HEK293 (cell line): ENCODE measurements at regions not wholly inside any gene's neighbourhood (a gene's known extent, or its start where the extent isn't known, plus 50 kb on each side); places are given as distances from the start of the nearest gene placed in this dataset.
A peak's percentile ranks its signal among the peaks of the same experiment; 100 is the strongest.

Source experiments
- GLIS2 ChIP-seq: fragments of 450-650 bp; formaldehyde crosslinking; IDR thresholded peaks from 2 replicates; pipeline ENCODE4 v1.5.1; 2016; ENCODE audit warnings: missing biosample characterization, missing genetic modification characterization
- INSM2 ChIP-seq: fragments of 450-650 bp; formaldehyde crosslinking; IDR thresholded peaks from 2 replicates; pipeline ENCODE4 v1.5.1; 2016; ENCODE audit warnings: missing biosample characterization, missing genetic modification characterization
- OVOL3 ChIP-seq: fragments of 450-650 bp; formaldehyde crosslinking; IDR thresholded peaks from 2 replicates; pipeline ENCODE4 v1.5.1; 2016; ENCODE audit warnings: missing biosample characterization, missing genetic modification characterization
- PRDM1 ChIP-seq: fragments of 450-650 bp; formaldehyde crosslinking; IDR thresholded peaks from 2 replicates; pipeline ENCODE4; 2016; ENCODE audit warnings: missing biosample characterization, missing genetic modification characterization
- PRDM2 ChIP-seq: fragments of 450-650 bp; formaldehyde crosslinking; IDR thresholded peaks from 2 replicates; pipeline ENCODE4 v1.5.1; 2016; ENCODE audit warnings: missing biosample characterization, missing genetic modification characterization, borderline replicate concordance
- SCRT1 ChIP-seq: fragments of 450-650 bp; formaldehyde crosslinking; IDR thresholded peaks from 2 replicates; pipeline ENCODE4 v1.5.1; 2016; ENCODE audit warnings: missing biosample characterization, missing genetic modification characterization, borderline replicate concordance
- WT1 ChIP-seq: fragments of 450-650 bp; formaldehyde crosslinking; IDR thresholded peaks from 2 replicates; pipeline ENCODE4 v1.5.1; 2016; ENCODE audit warnings: missing biosample characterization, missing genetic modification characterization
- YY2 ChIP-seq: fragments of 450-650 bp; formaldehyde crosslinking; IDR thresholded peaks from 2 replicates; pipeline ENCODE4 v1.5.1; 2016; ENCODE audit warnings: missing biosample characterization, missing genetic modification characterization
- ZBTB21 ChIP-seq: fragments of 450-650 bp; formaldehyde crosslinking; IDR thresholded peaks from 2 replicates; pipeline ENCODE4 v1.5.1; 2017; ENCODE audit warnings: missing biosample characterization, missing genetic modification characterization
- ZEB2 ChIP-seq: fragments of 450-650 bp; formaldehyde crosslinking; IDR thresholded peaks from 2 replicates; pipeline ENCODE4 v1.5.1; 2016; ENCODE audit warnings: missing biosample characterization, missing genetic modification characterization
- ZFHX2 ChIP-seq: fragments of 450-650 bp; formaldehyde crosslinking; conservative IDR thresholded peaks from 2 replicates; pipeline ENCODE4 v1.5.1; 2016; ENCODE audit warnings: missing biosample characterization, missing genetic modification characterization
- ZNF121 ChIP-seq: fragments of 450-650 bp; formaldehyde crosslinking; IDR thresholded peaks from 2 replicates; pipeline ENCODE4 v1.5.1; 2016; ENCODE audit warnings: missing biosample characterization, missing genetic modification characterization
- ZNF132 ChIP-seq: fragments of 450-650 bp; formaldehyde crosslinking; IDR thresholded peaks from 2 replicates; pipeline ENCODE4 v1.5.1; 2017; ENCODE audit warnings: missing biosample characterization, missing genetic modification characterization, borderline replicate concordance
- ZNF184 ChIP-seq: fragments of 450-650 bp; IDR thresholded peaks from 2 replicates; pipeline ENCODE4 v1.5.1; 2018; ENCODE audit warnings: missing biosample characterization, mild to moderate bottlenecking, missing genetic modification characterization
- ZNF2 ChIP-seq: fragments of 450-650 bp; formaldehyde crosslinking; IDR thresholded peaks from 2 replicates; pipeline ENCODE4 v1.5.1; 2016; ENCODE audit warnings: missing biosample characterization, missing genetic modification characterization
- ZNF24 ChIP-seq: fragments of 450-650 bp; formaldehyde crosslinking; IDR thresholded peaks from 2 replicates; pipeline ENCODE4 v1.5.1; 2016; ENCODE audit warnings: missing biosample characterization, missing genetic modification characterization
- ZNF366 ChIP-seq: fragments of 450-650 bp; formaldehyde crosslinking; conservative IDR thresholded peaks from 2 replicates; pipeline ENCODE4 v1.5.1; 2016; ENCODE audit warnings: missing biosample characterization, missing genetic modification characterization
- ZNF449 ChIP-seq: fragments of 450-650 bp; formaldehyde crosslinking; IDR thresholded peaks from 2 replicates; pipeline ENCODE4 v1.5.1; 2017; ENCODE audit warnings: missing biosample characterization, mild to moderate bottlenecking, missing genetic modification characterization, moderate library complexity
- ZNF473 ChIP-seq: fragments of 450-650 bp; formaldehyde crosslinking; IDR thresholded peaks from 2 replicates; pipeline ENCODE4 v1.5.1; 2017; ENCODE audit warnings: missing biosample characterization, missing genetic modification characterization
- ZNF677 ChIP-seq: fragments of 450-650 bp; IDR thresholded peaks from 2 replicates; pipeline ENCODE4 v1.5.0; 2018; ENCODE audit warnings: missing biosample characterization, mild to moderate bottlenecking, missing genetic modification characterization, moderate library complexity
- ZNF792 ChIP-seq: fragments of 450-650 bp; formaldehyde crosslinking; IDR thresholded peaks from 2 replicates; pipeline ENCODE4 v1.5.1; 2016; ENCODE audit warnings: missing biosample characterization, missing genetic modification characterization
- ZSCAN23 ChIP-seq: fragments of 450-650 bp; formaldehyde crosslinking; IDR thresholded peaks from 2 replicates; pipeline ENCODE4 v1.5.1; 2016; ENCODE audit warnings: missing biosample characterization, missing genetic modification characterization
- TF ChIP-seq, protein P1 (sequence below): fragments of 450-650 bp; formaldehyde crosslinking; IDR thresholded peaks from 2 replicates; pipeline ENCODE4 v1.5.1; 2016; ENCODE audit warnings: missing biosample characterization, missing genetic modification characterization
- TF ChIP-seq, protein P2 (sequence below): fragments of 450-650 bp; formaldehyde crosslinking; IDR thresholded peaks from 2 replicates; pipeline ENCODE4 v1.5.1; 2016; ENCODE audit warnings: missing biosample characterization, missing genetic modification characterization
- TF ChIP-seq, protein P3 (sequence below): fragments of 450-650 bp; formaldehyde crosslinking; IDR thresholded peaks from 2 replicates; pipeline ENCODE4 v1.5.1; 2016; ENCODE audit warnings: missing biosample characterization, missing genetic modification characterization

- TF ChIP-seq, protein P1, sequence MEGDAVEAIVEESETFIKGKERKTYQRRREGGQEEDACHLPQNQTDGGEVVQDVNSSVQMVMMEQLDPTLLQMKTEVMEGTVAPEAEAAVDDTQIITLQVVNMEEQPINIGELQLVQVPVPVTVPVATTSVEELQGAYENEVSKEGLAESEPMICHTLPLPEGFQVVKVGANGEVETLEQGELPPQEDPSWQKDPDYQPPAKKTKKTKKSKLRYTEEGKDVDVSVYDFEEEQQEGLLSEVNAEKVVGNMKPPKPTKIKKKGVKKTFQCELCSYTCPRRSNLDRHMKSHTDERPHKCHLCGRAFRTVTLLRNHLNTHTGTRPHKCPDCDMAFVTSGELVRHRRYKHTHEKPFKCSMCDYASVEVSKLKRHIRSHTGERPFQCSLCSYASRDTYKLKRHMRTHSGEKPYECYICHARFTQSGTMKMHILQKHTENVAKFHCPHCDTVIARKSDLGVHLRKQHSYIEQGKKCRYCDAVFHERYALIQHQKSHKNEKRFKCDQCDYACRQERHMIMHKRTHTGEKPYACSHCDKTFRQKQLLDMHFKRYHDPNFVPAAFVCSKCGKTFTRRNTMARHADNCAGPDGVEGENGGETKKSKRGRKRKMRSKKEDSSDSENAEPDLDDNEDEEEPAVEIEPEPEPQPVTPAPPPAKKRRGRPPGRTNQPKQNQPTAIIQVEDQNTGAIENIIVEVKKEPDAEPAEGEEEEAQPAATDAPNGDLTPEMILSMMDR (tag by site-specific recombination) = no peak
- TF ChIP-seq PRDM2 (tag by site-specific recombination) = no peak
- 0 out of 2 replicates have a peak, but pooled peaks have one; percentile 19 for TF ChIP-seq ZNF366 (tag by site-specific recombination)
- TF ChIP-seq ZEB2 (tag by site-specific recombination) = 0 out of 2 replicates have a peak, but pooled peaks have one; percentile 47
- TF ChIP-seq ZNF792 = no peak
- TF ChIP-seq SCRT1 (tag by site-specific recombination) = no peak
- TF ChIP-seq ZNF449 = no peak
- peak; percentile 40; the same call in 1 of the 2 replicates for TF ChIP-seq ZNF184 (tag by site-specific recombination)
- TF ChIP-seq ZNF677 = no peak
- TF ChIP-seq ZNF132 (tag by site-specific recombination) = no peak
- 0 out of 2 replicates have a peak, but pooled peaks have one; percentile 59 for TF ChIP-seq INSM2 (tag by site-specific recombination)
- TF ChIP-seq, protein P2, sequence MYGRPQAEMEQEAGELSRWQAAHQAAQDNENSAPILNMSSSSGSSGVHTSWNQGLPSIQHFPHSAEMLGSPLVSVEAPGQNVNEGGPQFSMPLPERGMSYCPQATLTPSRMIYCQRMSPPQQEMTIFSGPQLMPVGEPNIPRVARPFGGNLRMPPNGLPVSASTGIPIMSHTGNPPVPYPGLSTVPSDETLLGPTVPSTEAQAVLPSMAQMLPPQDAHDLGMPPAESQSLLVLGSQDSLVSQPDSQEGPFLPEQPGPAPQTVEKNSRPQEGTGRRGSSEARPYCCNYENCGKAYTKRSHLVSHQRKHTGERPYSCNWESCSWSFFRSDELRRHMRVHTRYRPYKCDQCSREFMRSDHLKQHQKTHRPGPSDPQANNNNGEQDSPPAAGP (tag by site-specific recombination) = peak; percentile 99
- no peak for TF ChIP-seq ZNF2 (tag by site-specific recombination)
- no peak for TF ChIP-seq ZNF473 (tag by site-specific recombination)
- TF ChIP-seq YY2 = no peak
- no peak for TF ChIP-seq ZSCAN23
- no peak for TF ChIP-seq GLIS2
- no peak for TF ChIP-seq OVOL3 (tag by site-specific recombination)
- TF ChIP-seq ZFHX2 (tag by site-specific recombination) = 0 out of 2 replicates have a peak, but pooled peaks have one; percentile 8
- TF ChIP-seq, protein P3, sequence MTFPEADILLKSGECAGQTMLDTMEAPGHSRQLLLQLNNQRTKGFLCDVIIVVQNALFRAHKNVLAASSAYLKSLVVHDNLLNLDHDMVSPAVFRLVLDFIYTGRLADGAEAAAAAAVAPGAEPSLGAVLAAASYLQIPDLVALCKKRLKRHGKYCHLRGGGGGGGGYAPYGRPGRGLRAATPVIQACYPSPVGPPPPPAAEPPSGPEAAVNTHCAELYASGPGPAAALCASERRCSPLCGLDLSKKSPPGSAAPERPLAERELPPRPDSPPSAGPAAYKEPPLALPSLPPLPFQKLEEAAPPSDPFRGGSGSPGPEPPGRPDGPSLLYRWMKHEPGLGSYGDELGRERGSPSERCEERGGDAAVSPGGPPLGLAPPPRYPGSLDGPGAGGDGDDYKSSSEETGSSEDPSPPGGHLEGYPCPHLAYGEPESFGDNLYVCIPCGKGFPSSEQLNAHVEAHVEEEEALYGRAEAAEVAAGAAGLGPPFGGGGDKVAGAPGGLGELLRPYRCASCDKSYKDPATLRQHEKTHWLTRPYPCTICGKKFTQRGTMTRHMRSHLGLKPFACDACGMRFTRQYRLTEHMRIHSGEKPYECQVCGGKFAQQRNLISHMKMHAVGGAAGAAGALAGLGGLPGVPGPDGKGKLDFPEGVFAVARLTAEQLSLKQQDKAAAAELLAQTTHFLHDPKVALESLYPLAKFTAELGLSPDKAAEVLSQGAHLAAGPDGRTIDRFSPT (tag by site-specific recombination) = no peak
- no peak for TF ChIP-seq ZNF121
- peak; percentile 98 for TF ChIP-seq WT1
- no peak for TF ChIP-seq PRDM1 (tag by site-specific recombination)
- TF ChIP-seq ZBTB21 (tag by site-specific recombination) = peak; percentile 62; the same call in 1 of the 2 replicates
- 0 out of 2 replicates have a peak, but pooled peaks have one; percentile 19 for TF ChIP-seq ZNF24
Observed at GRCh38 chr6:168165373-168165772, 86.4 kb upstream of the FRMD1 start (continued).
